ENCODE measurements at regions not wholly inside any gene's neighbourhood (a gene's known extent, or its start where the extent isn't known, plus 50 kb on each side); places are given as distances from the start of the nearest gene placed in this dataset.
A peak's percentile ranks its signal among the peaks of the same experiment; 100 is the strongest.

DNA sequence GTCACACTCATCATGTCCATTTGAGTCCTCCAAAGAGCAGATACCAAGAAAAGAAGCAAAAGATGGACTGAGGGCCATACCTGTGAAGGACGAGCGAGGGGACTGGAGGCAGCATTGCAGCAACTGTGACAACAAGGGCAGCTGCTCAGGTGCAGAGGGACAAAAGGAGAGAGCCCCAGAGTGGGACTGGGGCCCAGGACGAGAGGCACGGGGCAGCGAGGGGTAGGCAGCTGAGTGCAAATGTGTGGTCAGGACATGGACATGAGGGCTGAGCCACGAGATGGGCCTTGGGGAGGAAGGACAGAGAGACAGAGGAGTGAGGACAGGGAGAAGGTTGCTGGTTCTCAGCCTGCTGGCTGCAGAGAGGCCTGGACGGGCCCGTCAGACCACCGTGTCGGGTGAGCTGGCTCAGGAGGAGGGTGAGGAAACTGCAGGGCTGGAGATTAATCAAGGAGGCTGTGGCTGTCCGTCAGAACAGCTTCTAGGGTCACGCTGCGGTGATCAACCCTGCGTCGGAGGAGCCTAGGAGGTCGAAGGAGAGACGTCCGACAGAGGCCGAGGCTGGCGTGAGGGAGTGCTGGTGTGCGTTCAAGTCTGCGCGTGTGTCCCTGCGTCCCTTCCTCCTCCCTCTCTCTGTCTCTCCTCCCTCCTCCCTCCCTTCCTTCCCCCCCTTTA is 206.8 kb upstream of the HDAC4 start:
- POLR2A ChIA-PET, result no interaction called here
- no peak overlapping the region for H3K27ac Mint-ChIP-seq
- intact Hi-C loops (cut with DNase I, micrococcal nuclease), result no loop called here
- peaks cover 4% of the 10 kb centered on the region for H3K4me1 Mint-ChIP-seq (ENCODE audit: low read depth)
- Histone ChIP-seq H3K27ac (ENCODE audit: low read depth in 1 of 2, low read length in 2 of 2) (no peak overlapping the region), H3K9me3 (ENCODE audit: control insufficient read depth in 1 of 2, insufficient read depth in 1 of 2, low read length in 2 of 2) (peaks cover 0 to 13% of the 10 kb centered on the region in 2 experiments), H3K36me3 (ENCODE audit: insufficient read depth, low read length) (no peaks in the 10 kb centered on the region), H3K4me3 (ENCODE audit: low read length) (no peak overlapping the region), H3K27me3 (ENCODE audit: control insufficient read depth in 1 of 2, insufficient read depth in 2 of 2, low read length in 2 of 2) (peaks cover 0 to 4% of the 10 kb centered on the region in 2 experiments), H3K4me1 (ENCODE audit: insufficient read depth, low read length) (peaks cover 14% of the 10 kb centered on the region)
- H3K4me3 Mint-ChIP-seq, result no peak overlapping the region
- no peaks in the 10 kb centered on the region for H3K36me3 Mint-ChIP-seq (ENCODE audit: low read depth)
- peaks cover 4% of the 10 kb centered on the region for H3K27me3 Mint-ChIP-seq
- TF ChIP-seq, protein P1, sequence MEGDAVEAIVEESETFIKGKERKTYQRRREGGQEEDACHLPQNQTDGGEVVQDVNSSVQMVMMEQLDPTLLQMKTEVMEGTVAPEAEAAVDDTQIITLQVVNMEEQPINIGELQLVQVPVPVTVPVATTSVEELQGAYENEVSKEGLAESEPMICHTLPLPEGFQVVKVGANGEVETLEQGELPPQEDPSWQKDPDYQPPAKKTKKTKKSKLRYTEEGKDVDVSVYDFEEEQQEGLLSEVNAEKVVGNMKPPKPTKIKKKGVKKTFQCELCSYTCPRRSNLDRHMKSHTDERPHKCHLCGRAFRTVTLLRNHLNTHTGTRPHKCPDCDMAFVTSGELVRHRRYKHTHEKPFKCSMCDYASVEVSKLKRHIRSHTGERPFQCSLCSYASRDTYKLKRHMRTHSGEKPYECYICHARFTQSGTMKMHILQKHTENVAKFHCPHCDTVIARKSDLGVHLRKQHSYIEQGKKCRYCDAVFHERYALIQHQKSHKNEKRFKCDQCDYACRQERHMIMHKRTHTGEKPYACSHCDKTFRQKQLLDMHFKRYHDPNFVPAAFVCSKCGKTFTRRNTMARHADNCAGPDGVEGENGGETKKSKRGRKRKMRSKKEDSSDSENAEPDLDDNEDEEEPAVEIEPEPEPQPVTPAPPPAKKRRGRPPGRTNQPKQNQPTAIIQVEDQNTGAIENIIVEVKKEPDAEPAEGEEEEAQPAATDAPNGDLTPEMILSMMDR (IDR thresholded peaks at IDR 0.05), result no peak
- DNase-seq (no peak), ATAC-seq (ENCODE audit: poor library complexity) (no peak)
- H3K9me3 Mint-ChIP-seq, result no peaks in the 10 kb centered on the region
- CTCF ChIA-PET, result interaction anchor here (0.7 kb wide), 1 partner anchor 165 kb away, joined by 3 read pairs; no protein-coding TSS in a partner anchor

DNA sequence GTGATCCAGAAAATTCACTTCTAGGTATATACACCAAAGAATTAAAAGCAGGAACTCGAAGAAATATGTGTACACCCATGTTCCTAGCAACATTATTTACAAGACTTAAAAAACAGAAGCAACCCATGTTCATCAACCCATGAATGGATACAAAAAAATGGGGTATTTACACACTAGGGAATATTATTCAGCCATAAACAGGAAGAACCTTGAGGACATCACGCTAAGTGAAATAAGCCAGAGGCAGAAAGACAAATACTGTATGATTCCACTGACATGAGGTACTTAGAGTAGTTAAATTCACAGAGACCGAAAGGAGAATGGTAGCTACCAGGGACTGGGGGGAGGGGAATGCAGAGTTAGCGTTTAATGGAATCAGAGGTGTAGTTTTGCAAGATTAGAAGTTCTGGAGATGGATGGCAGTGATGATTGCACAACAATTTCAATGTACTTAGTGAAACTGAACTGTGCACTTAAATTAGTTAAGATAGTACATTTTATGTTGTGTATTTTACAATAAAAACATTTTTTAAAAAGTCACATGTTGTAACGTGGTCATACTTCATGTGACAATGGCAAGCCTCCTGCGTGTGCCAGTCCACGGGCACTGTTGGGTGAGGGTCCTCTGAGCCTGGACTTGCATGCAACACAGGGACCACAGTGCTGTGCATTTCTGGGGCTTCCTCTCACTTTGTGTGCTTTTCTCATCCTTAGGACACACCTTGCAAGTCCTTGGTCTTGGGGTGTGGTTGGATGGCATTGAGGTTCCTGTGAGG is 206.1 kb upstream of the HDAC4 start:
- ATAC-seq (ENCODE audit: poor library complexity), result no peak
- Mint-ChIP-seq H3K9me3 (no peaks in the 10 kb centered on the region), H3K4me3 (no peak overlapping the region), H3K27ac (no peak overlapping the region), H3K36me3 (ENCODE audit: low read depth) (no peaks in the 10 kb centered on the region), H3K4me1 (ENCODE audit: low read depth) (peaks cover 11% of the 10 kb centered on the region), H3K27me3 (peaks cover 4% of the 10 kb centered on the region)
- H3K27ac ChIP-seq (ENCODE audit: low read depth in 1 of 2, low read length in 2 of 2), result no peak overlapping the region
- no peaks in the 10 kb centered on the region for H3K36me3 ChIP-seq (ENCODE audit: insufficient read depth, low read length)
- H3K4me1 ChIP-seq (ENCODE audit: insufficient read depth, low read length), result peaks cover 21% of the 10 kb centered on the region
- intact Hi-C loops (cut with DNase I, micrococcal nuclease), result no loop called here
- TF ChIP-seq, protein P1 (IDR thresholded peaks at IDR 0.05), result no peak
- H3K27me3 ChIP-seq (ENCODE audit: control insufficient read depth in 1 of 2, insufficient read depth in 2 of 2, low read length in 2 of 2), result peaks cover 0 to 4% of the 10 kb centered on the region in 2 experiments
- peak in 1 of 14 experiments; percentile 1 for DNase-seq
- peaks cover 0 to 13% of the 10 kb centered on the region in 2 experiments for H3K9me3 ChIP-seq (ENCODE audit: control insufficient read depth in 1 of 2, insufficient read depth in 1 of 2, low read length in 2 of 2)
- ChIA-PET POLR2A (no interaction called here), CTCF (no interaction called here)
- no peak overlapping the region for H3K4me3 ChIP-seq (ENCODE audit: low read length)

DNA sequence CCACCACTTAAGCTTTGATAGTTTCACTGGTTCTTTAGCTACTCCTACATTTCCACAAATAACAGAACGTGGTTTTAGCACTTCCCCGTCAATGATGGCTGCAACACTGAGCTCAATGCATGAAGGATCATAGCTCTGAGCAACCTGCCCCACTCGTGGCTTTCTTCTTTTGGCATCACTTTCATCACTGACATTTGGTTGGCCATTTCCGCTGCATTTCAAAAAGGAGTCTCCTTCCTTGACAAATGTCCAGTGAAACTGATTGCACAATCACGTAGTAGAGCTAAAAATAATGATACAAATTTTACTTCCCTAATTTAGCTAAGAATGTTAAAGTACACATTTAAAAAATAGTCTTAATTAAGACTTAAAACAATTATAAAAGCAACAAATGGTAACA is 205.2 kb upstream of the HDAC4 start:
- Mint-ChIP-seq H3K4me1 (ENCODE audit: low read depth) (peaks cover 17% of the 10 kb centered on the region), H3K4me3 (no peak overlapping the region), H3K36me3 (ENCODE audit: low read depth) (no peaks in the 10 kb centered on the region), H3K27me3 (peaks cover 4% of the 10 kb centered on the region), H3K27ac (no peak overlapping the region), H3K9me3 (no peaks in the 10 kb centered on the region)
- TF ChIP-seq, protein P1 (IDR thresholded peaks at IDR 0.05), result no peak
- intact Hi-C loops (cut with DNase I, micrococcal nuclease), result no loop called here
- DNase-seq (peak in 3 of 14 experiments; percentile 30 to 48 (median 41)), ATAC-seq (ENCODE audit: poor library complexity) (no peak)
- Histone ChIP-seq H3K4me1 (ENCODE audit: insufficient read depth, low read length) (peaks cover 31% of the 10 kb centered on the region), H3K27me3 (ENCODE audit: control insufficient read depth in 1 of 2, insufficient read depth in 2 of 2, low read length in 2 of 2) (peaks cover 0 to 4% of the 10 kb centered on the region in 2 experiments), H3K9me3 (ENCODE audit: control insufficient read depth in 1 of 2, insufficient read depth in 1 of 2, low read length in 2 of 2) (peaks cover 0 to 7% of the 10 kb centered on the region in 2 experiments), H3K36me3 (ENCODE audit: insufficient read depth, low read length) (no peaks in the 10 kb centered on the region), H3K27ac (ENCODE audit: low read depth in 1 of 2, low read length in 2 of 2) (no peak overlapping the region), H3K4me3 (ENCODE audit: low read length) (no peak overlapping the region)
- CTCF ChIA-PET, result no interaction called here
- POLR2A ChIA-PET, result no interaction called here
